ENCODE measurements at regions not wholly inside any gene's neighbourhood (a gene's known extent, or its start where the extent isn't known, plus 50 kb on each side); places are given as distances from the start of the nearest gene placed in this dataset.
A peak's percentile ranks its signal among the peaks of the same experiment; 100 is the strongest.

DNA sequence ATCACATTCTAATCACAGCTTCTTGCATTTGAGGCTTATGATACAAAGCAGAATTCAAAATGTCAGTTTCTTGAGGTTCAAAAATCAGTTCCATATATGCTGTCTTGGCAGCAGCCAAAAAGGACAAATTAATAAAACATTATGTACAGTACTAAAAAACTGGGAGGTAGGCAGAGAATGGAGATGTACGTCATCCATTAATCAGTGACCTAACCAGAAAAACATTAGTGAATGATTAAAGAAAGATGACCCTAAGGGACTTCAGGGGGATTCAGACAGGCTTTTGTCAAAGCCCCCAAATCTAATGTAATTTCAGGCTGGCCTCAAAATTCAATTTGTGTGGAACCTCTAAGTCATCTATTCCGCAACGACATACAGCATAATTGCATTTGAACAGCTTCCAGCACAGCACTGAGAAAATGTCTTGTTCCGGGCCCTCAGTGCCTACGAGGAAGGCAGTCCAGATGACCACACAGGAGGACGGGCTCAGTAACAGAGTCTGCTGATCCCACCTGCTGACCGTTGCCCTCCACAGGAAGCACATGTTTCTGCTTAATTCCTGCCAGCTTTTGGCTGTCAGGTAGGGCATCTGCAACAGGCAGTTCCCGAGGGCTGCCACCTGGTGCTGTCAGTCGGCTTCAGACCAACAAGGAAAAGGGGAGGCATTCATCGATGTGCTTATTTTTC, 83.8 kb upstream of the HHIP start:
- TF ChIP-seq HNF4G (IDR thresholded peaks at IDR 0.05) (no peak), REST (IDR thresholded peaks at IDR 0.05) (no peak), MAX (IDR thresholded peaks at IDR 0.05) (peak; percentile 43), HNF4A (conservative IDR thresholded peaks at IDR 0.05) (peak; percentile 10 to 36), RAD21 (IDR thresholded peaks at IDR 0.05) (peak; percentile 15 to 46), GABPA (IDR thresholded peaks at IDR 0.05 in 1 of 2, conservative IDR thresholded peaks at IDR 0.05 in 1 of 2) (no peak), RXRA (IDR thresholded peaks at IDR 0.05) (no peak), SP1 (IDR thresholded peaks at IDR 0.05) (peak; percentile 10)
- TF ChIP-seq, protein P1, sequence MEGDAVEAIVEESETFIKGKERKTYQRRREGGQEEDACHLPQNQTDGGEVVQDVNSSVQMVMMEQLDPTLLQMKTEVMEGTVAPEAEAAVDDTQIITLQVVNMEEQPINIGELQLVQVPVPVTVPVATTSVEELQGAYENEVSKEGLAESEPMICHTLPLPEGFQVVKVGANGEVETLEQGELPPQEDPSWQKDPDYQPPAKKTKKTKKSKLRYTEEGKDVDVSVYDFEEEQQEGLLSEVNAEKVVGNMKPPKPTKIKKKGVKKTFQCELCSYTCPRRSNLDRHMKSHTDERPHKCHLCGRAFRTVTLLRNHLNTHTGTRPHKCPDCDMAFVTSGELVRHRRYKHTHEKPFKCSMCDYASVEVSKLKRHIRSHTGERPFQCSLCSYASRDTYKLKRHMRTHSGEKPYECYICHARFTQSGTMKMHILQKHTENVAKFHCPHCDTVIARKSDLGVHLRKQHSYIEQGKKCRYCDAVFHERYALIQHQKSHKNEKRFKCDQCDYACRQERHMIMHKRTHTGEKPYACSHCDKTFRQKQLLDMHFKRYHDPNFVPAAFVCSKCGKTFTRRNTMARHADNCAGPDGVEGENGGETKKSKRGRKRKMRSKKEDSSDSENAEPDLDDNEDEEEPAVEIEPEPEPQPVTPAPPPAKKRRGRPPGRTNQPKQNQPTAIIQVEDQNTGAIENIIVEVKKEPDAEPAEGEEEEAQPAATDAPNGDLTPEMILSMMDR (IDR thresholded peaks at IDR 0.05; ENCODE audit: low read depth, low read length, missing input control) = peak; percentile 12

GRCh38 chr4:144564358-144564757, 81.6 kb upstream of the HHIP start:
- no peak for DNase-seq (ENCODE audit: low spot score)
- no peaks in the 10 kb centered on the region for H3K4me1 ChIP-seq (ENCODE audit: control insufficient read depth in 4 of 4, insufficient read depth in 4 of 4, low read length in 3 of 4)
- peaks cover 0 to 2% (median 0%) of the 10 kb centered on the region in 4 donors for H3K36me3 ChIP-seq (ENCODE audit: control insufficient read depth in 4 of 4, insufficient read depth in 3 of 4, low read depth in 1 of 4, low read length in 3 of 4)
- peaks cover 0 to 2% (median 0%) of the 10 kb centered on the region in 4 donors for H3K27me3 ChIP-seq (ENCODE audit: control insufficient read depth in 4 of 4, insufficient read depth in 4 of 4, low read length in 3 of 4)
- no peak overlapping the region for H3K9ac ChIP-seq (ENCODE audit: low read depth in 1 of 2, low read length in 2 of 2)
- H3K27ac ChIP-seq (ENCODE audit: low read depth in 1 of 2, low read length in 2 of 2) = no peak overlapping the region
- H3K9me3 ChIP-seq (ENCODE audit: control insufficient read depth in 4 of 4, low read length in 3 of 4) = no peaks in the 10 kb centered on the region
- no peak for TF ChIP-seq MAX (IDR thresholded peaks at IDR 0.05)
- no peak for TF ChIP-seq HNF4A (conservative IDR thresholded peaks at IDR 0.05)
- no peak for TF ChIP-seq EGR1 (IDR thresholded peaks at IDR 0.05; ENCODE audit: low read depth in 2 of 2)
- no peak for TF ChIP-seq TAF1 (conservative IDR thresholded peaks at IDR 0.05)
- no peak for TF ChIP-seq YY1 (IDR thresholded peaks at IDR 0.05)
- TF ChIP-seq, protein P1 (IDR thresholded peaks at IDR 0.05; ENCODE audit: low read depth, low read length, missing input control) = no peak
- no peak for TF ChIP-seq RXRA (IDR thresholded peaks at IDR 0.05)
- TF ChIP-seq NR2F2 (IDR thresholded peaks at IDR 0.05) = no peak
- TF ChIP-seq RAD21 (IDR thresholded peaks at IDR 0.05) = no peak
- no peak for TF ChIP-seq FOXA2 (IDR thresholded peaks at IDR 0.05)
- TF ChIP-seq, protein P2, sequence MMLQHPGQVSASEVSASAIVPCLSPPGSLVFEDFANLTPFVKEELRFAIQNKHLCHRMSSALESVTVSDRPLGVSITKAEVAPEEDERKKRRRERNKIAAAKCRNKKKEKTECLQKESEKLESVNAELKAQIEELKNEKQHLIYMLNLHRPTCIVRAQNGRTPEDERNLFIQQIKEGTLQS (IDR thresholded peaks at IDR 0.05) = no peak
- TF ChIP-seq REST (IDR thresholded peaks at IDR 0.05) = no peak
- no peak overlapping the region for H3K4me3 ChIP-seq (ENCODE audit: low read depth in 1 of 3, low read length in 3 of 3)
- WGBS = 50% methylated on average over 3 of the region's 3 CpGs

More for the DNA sequence above, 83.8 kb upstream of the HHIP start:
- Histone ChIP-seq H3K9ac (ENCODE audit: low read depth in 1 of 2, low read length in 2 of 2) (no peak overlapping the region), H3K4me3 (ENCODE audit: low read depth in 1 of 3, low read length in 3 of 3) (no peak overlapping the region), H3K4me1 (ENCODE audit: control insufficient read depth in 4 of 4, insufficient read depth in 4 of 4, low read length in 3 of 4) (no peaks in the 10 kb centered on the region), H3K27me3 (ENCODE audit: control insufficient read depth in 4 of 4, insufficient read depth in 4 of 4, low read length in 3 of 4) (peaks cover 0 to 2% (median 0%) of the 10 kb centered on the region in 4 donors), H3K27ac (ENCODE audit: low read depth in 1 of 2, low read length in 2 of 2) (no peak overlapping the region), H3K36me3 (ENCODE audit: control insufficient read depth in 4 of 4, insufficient read depth in 3 of 4, low read depth in 1 of 4, low read length in 3 of 4) (peaks cover 0 to 1% (median 0%) of the 10 kb centered on the region in 4 donors), H3K9me3 (ENCODE audit: control insufficient read depth in 4 of 4, low read length in 3 of 4) (no peaks in the 10 kb centered on the region)
- DNase-seq (ENCODE audit: low spot score) = peak; percentile 36
- WGBS = 31% methylated on average over 10 of the region's 10 CpGs

Data from liver (tissue), 8 donors.